Kidney capillary endothelial cell (primary cell): ENCODE measurements at regions not wholly inside any gene's neighbourhood (a gene's known extent, or its start where the extent isn't known, plus 50 kb on each side); places are given as distances from the start of the nearest gene placed in this dataset.
A peak's percentile ranks its signal among the peaks of the same experiment; 100 is the strongest.

Source experiments
- DNase-seq: peaks from one replicate; pipeline ENCODE4 v3.0.0-alpha.2; 2018; ENCODE audit warnings: low spot score

DNA sequence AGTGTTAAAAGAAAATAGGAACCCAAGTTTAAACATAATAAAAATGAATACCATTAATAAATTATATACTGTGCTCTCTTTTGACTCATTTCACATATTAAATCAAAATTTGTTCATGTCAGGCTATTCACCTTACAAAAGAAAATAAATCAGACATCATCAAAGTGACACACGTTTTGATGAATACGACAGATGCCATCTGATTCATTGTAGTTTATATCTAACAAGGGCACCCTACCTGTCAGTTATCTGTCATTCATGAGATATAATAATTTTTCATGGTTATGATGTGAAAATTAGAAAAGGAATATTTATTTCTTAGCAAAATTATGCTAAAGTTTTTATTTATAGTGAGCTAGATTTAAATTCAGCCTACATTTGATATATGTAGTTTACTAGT, 188.1 kb upstream of the PCDH17 start:
- no peak for DNase-seq

DNA sequence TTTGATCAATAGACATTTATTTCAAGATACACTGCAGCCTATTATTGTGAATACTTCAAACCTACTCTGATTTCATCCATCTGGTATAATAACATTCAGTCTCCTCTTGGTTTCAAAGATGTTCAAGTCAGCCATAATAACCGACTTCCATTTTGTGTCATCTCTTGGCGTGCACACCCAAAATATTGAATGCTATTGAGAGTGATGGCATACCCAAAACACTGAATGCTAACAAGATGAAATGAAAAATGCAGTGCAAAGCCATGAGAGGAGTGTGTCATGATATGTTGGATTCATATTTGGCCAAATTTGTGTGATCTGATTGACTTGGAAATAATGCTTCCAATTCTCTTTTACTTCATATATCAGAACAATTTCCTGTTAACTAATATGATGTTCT, 181.2 kb upstream of the PCDH17 start:
- DNase-seq, result no peak

DNA sequence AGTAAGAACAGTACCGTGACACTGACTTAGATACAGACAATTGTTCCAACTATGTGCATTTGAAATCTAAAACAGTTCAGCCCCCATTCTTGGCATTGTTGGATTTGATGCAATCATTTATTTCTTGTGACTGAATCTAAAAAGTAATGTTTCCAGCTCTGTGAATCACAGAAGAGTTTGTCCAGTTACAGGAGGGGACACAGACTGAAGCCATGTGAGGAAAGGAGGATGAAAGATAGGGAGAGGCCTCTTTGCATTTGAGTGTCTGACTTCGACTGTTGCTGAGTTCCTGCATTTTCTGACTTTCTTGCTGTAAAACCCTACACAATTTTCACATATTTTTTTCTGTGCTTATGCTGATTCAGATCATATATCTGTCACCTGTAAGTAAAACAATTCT, 179.3 kb upstream of the PCDH17 start:
- DNase-seq, result no peak

- no peak for DNase-seq
Measured at GRCh38 chr13:57470491-57470890, 161.1 kb upstream of the PCDH17 start.

DNA sequence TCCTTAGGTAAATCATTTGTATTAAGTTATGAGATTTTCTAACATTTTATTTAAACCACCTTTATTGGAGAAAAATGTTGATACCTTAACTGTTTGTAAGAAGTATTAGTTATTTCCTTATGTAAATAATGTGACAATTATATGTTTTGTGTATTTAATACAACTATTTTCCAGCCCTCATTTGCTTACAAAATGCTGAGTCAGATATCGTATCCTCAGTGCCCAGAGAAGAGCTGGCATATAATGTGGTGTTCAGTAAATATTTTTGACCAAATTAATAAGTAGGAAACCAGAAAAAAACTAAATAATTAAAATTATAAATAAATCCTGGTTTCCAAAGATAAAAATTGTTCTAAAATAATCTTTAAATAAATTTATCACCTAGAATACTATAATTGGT, 140.2 kb upstream of the PCDH17 start:
- no peak for DNase-seq

DNA sequence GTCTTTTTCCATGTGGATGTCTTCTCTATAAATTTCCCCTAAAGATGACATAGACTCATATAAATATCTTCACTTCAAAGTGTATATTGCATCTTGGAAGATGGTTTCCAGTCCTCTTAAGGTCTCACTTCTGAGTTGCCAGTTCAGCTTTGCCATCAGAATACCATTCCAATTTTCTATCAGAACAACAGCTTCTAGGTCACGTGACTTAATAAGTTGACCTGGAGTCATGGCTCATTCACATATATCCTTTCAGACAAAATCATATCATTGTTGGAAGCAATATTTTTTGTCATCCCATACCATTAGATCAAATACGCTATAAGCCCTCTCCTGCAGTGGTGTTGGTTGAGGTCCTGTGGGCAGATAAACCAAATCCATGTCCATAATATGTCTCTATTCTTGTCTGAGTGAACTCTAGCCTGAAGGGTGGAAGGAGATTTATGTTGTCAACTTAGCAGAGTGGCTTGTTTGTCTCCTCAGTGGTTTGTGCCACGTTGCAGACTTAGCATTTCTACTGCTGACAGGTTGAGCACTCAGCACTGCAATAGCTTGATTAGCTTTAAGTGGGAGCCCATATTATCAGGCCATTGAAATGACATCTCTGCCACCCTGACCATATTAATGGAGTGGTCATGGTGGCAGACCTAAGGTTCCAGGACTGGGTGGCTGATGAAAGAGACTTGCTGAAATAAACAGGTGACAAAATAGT, 123.6 kb upstream of the PCDH17 start:
- no peak for DNase-seq

DNA sequence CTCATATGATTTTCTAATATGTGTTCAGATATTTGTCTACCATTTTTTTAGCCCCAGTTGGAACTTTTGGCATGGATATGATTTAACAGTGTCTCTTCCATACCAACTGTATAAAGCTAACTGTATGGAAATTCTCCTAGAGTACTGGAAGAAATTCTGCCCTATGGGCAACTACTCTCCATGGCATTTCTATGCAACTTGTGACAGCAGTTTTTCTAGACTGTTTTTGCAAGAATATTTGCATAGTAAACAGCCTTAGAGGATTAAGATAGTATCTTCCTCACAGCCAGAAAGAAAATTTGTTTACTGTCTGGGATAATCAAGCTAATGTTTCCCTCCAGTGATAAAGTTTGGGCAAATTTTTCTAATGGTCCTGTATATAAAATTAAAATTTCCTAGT, 119.9 kb upstream of the PCDH17 start:
- no peak for DNase-seq

GRCh38 chr13:57527114-57527735, 104.3 kb upstream of the PCDH17 start:
- DNase-seq, result no peak

DNA sequence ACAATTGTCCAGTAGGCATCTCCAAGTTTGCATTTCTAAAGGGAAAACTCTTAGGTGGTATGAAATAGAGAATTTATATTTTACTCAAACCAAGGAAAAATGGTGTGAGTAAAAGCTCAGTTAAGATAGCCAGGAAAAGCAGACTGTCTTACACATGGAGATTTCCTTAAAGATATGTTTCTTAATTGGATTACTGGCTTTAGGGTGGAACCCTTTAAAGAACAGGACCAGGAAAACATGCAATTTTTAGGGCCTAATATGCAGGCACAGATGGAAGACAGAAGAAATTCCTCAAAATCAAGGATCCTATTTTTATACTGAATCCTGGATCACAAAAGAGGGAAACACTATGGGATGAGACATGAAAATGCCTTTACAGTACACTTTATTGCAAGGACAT, 100.3 kb upstream of the PCDH17 start:
- DNase-seq, result no peak

GRCh38 chr13:57546942-57547341, 84.6 kb upstream of the PCDH17 start:
- DNase-seq, result no peak

DNA sequence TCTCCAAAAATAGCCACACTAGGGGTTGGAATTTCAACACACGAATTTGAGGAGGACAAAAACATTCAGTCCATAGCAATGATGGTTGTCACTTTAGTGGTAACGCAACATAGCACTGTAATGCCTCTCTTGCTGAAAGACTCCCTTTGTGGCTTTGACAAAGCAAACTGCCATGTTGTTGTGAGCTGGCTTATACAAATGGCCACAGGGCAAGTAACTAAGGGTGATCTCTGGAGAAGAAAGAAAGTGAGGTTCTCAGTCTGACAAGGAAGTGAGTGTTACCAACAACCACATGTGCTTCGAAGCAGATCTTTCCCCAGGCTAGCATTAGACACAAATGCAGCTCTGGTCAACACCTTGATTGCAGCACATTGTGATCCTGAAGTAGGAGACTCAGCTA, 79.1 kb upstream of the PCDH17 start:
- DNase-seq, result no peak

DNA sequence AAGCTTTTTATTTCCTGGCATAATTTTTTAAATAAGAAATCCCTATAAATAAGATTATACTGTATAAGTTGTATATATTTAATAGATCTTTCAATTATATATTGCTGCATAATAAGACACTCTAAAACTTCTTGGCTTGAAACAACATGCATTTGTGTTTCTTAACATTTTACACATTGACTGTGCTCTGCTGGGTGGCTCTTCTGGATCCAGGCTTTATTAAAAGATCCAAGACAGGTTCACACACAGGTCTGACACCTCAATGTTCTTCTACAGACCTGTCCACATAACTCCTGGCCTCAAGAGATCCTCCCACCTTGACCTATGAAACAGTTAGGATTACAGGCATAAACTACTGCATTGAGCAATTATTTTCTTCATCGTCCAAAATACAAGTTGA, 77.6 kb upstream of the PCDH17 start:
- no peak for DNase-seq

- peak; percentile 8 for DNase-seq
Measured at GRCh38 chr13:57558051-57558467, 73.5 kb upstream of the PCDH17 start.

GRCh38 chr13:57568865-57569264, 62.7 kb upstream of the PCDH17 start:
- DNase-seq, result no peak

- no peak for DNase-seq
Measured at GRCh38 chr13:57569986-57570385, 61.6 kb upstream of the PCDH17 start.
